HepG2 (cell line): ENCODE measurements at regions not wholly inside any gene's neighbourhood (a gene's known extent, or its start where the extent isn't known, plus 50 kb on each side); places are given as distances from the start of the nearest gene placed in this dataset.

Experiments used
- HMGXB3 ChIP-seq: sonication (generic); formaldehyde crosslinking; IDR thresholded peaks from 2 replicates; pipeline ENCODE4 v1.4.0; 2020; ENCODE audit warnings: missing genetic modification reagents, borderline replicate concordance
- SATB2 ChIP-seq: sonication (generic); formaldehyde crosslinking; IDR thresholded peaks from 2 replicates; pipeline ENCODE4 v1.5.0; 2020; ENCODE audit warnings: missing genetic modification reagents
- SETDB1 ChIP-seq: sonication (generic); formaldehyde crosslinking; IDR thresholded peaks from 2 replicates; pipeline ENCODE4 v1.5.1; 2020; ENCODE audit warnings: missing genetic modification reagents, mild to moderate bottlenecking, borderline replicate concordance
- SIN3A ChIP-seq: IDR thresholded peaks from 2 replicates; pipeline ENCODE4 v1.6.1; 2011; ENCODE audit warnings: low read depth, mild to moderate bottlenecking, control low read depth, low read length, borderline replicate concordance
- SRSF1 ChIP-seq: fragments of 200-400 bp; formaldehyde crosslinking; optimal IDR thresholded peaks from 2 replicates; pipeline ENCODE3; 2017; ENCODE audit warnings: mild to moderate bottlenecking, low read depth, low read length, moderate library complexity
- ZIK1 ChIP-seq: sonication (generic); formaldehyde crosslinking; IDR thresholded peaks from 2 replicates; pipeline ENCODE4 v1.5.0; 2020; ENCODE audit warnings: mild to moderate bottlenecking, low read depth, missing genetic modification reagents, borderline replicate concordance
- ZNF335 ChIP-seq: sonication (generic); formaldehyde crosslinking; IDR thresholded peaks from 2 replicates; pipeline ENCODE4 v1.4.0; 2020; ENCODE audit warnings: missing genetic modification reagents
- ZNF605 ChIP-seq: sonication (generic); formaldehyde crosslinking; IDR thresholded peaks from 2 replicates; pipeline ENCODE4 v1.8.0; 2022; ENCODE audit warnings: mild to moderate bottlenecking, missing genetic modification reagents
- ZNF619 ChIP-seq: sonication (generic); formaldehyde crosslinking; IDR thresholded peaks from 2 replicates; pipeline ENCODE4 v1.4.0; 2020; ENCODE audit warnings: mild to moderate bottlenecking, missing genetic modification reagents
- TF ChIP-seq, protein P1 (sequence below): sonication (generic); formaldehyde crosslinking; IDR thresholded peaks from 2 replicates; pipeline ENCODE4 v1.4.0; 2020; ENCODE audit warnings: low read depth, missing genetic modification reagents
- TF ChIP-seq, protein P2 (sequence below): sonication (generic); formaldehyde crosslinking; IDR thresholded peaks from 2 replicates; pipeline ENCODE4 v1.8.1; 2023; ENCODE audit warnings: missing genetic modification reagents, inconsistent platforms, borderline replicate concordance
- TF ChIP-seq, protein P3 (sequence below): sonication (generic); formaldehyde crosslinking; IDR thresholded peaks from 2 replicates; pipeline ENCODE4 v1.4.0; 2020; ENCODE audit warnings: missing genetic modification reagents

GRCh38 chr5:4022056-4022670 is 426.5 kb downstream of the IRX1 start (continued):
- TF ChIP-seq HMGXB3 (no peak), ZIK1 (CRISPR knock-in tag) (no peak), SATB2 (no peak), ZNF605 (CRISPR knock-in tag) (no peak), ZNF335 (CRISPR knock-in tag) (no peak), SRSF1 (no peak), SIN3A (no peak), SETDB1 (no peak), ZNF619 (CRISPR knock-in tag) (no peak)
- TF ChIP-seq, protein P1, sequence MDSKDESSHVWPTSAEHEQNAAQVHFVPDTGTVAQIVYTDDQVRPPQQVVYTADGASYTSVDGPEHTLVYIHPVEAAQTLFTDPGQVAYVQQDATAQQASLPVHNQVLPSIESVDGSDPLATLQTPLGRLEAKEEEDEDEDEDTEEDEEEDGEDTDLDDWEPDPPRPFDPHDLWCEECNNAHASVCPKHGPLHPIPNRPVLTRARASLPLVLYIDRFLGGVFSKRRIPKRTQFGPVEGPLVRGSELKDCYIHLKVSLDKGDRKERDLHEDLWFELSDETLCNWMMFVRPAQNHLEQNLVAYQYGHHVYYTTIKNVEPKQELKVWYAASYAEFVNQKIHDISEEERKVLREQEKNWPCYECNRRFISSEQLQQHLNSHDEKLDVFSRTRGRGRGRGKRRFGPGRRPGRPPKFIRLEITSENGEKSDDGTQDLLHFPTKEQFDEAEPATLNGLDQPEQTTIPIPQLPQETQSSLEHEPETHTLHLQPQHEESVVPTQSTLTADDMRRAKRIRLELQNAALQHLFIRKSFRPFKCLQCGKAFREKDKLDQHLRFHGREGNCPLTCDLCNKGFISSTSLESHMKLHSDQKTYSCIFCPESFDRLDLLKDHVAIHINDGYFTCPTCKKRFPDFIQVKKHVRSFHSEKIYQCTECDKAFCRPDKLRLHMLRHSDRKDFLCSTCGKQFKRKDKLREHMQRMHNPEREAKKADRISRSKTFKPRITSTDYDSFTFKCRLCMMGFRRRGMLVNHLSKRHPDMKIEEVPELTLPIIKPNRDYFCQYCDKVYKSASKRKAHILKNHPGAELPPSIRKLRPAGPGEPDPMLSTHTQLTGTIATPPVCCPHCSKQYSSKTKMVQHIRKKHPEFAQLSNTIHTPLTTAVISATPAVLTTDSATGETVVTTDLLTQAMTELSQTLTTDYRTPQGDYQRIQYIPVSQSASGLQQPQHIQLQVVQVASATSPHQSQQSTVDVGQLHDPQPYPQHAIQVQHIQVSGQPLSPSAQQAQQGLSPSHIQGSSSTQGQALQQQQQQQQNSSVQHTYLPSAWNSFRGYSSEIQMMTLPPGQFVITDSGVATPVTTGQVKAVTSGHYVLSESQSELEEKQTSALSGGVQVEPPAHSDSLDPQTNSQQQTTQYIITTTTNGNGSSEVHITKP (CRISPR knock-in tag) = no peak
- TF ChIP-seq, protein P2, sequence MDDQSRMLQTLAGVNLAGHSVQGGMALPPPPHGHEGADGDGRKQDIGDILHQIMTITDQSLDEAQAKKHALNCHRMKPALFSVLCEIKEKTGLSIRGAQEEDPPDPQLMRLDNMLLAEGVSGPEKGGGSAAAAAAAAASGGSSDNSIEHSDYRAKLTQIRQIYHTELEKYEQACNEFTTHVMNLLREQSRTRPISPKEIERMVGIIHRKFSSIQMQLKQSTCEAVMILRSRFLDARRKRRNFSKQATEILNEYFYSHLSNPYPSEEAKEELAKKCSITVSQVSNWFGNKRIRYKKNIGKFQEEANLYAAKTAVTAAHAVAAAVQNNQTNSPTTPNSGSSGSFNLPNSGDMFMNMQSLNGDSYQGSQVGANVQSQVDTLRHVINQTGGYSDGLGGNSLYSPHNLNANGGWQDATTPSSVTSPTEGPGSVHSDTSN (CRISPR knock-in tag) = no peak
- TF ChIP-seq, protein P3, sequence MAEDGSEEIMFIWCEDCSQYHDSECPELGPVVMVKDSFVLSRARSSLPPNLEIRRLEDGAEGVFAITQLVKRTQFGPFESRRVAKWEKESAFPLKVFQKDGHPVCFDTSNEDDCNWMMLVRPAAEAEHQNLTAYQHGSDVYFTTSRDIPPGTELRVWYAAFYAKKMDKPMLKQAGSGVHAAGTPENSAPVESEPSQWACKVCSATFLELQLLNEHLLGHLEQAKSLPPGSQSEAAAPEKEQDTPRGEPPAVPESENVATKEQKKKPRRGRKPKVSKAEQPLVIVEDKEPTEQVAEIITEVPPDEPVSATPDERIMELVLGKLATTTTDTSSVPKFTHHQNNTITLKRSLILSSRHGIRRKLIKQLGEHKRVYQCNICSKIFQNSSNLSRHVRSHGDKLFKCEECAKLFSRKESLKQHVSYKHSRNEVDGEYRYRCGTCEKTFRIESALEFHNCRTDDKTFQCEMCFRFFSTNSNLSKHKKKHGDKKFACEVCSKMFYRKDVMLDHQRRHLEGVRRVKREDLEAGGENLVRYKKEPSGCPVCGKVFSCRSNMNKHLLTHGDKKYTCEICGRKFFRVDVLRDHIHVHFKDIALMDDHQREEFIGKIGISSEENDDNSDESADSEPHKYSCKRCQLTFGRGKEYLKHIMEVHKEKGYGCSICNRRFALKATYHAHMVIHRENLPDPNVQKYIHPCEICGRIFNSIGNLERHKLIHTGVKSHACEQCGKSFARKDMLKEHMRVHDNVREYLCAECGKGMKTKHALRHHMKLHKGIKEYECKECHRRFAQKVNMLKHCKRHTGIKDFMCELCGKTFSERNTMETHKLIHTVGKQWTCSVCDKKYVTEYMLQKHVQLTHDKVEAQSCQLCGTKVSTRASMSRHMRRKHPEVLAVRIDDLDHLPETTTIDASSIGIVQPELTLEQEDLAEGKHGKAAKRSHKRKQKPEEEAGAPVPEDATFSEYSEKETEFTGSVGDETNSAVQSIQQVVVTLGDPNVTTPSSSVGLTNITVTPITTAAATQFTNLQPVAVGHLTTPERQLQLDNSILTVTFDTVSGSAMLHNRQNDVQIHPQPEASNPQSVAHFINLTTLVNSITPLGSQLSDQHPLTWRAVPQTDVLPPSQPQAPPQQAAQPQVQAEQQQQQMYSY (CRISPR knock-in tag) = no peak
